ENCODE measurements at regions not wholly inside any gene's neighbourhood (a gene's known extent, or its start where the extent isn't known, plus 50 kb on each side); places are given as distances from the start of the nearest gene placed in this dataset.

DNA sequence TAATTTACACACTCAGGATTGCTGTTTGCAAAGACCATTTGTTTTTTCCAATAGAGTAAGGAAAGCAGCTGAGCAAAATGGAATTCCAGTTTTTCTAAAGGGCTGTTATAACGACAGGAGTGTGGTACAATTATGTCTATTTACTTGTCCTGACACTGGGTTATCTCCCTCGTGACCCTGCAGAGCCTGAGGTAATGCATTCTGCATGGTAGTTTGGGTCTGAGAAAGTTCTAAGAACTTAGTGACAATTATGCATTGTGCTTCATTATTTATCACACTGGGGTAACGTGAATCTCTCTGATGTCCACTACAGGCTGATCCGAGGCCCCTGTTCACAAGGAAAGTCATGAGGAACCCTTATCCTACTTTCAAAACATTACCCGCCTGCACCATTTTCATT is 50.7 kb upstream of the EDNRB start:
- Histone ChIP-seq H3K9me3 (peaks cover 10% of the 10 kb centered on the region), H3K36me3 (ENCODE audit: low read depth) (no peaks in the 10 kb centered on the region), H3K4me3 (no peak overlapping the region), H3K4me1 (ENCODE audit: low read depth) (no peaks in the 10 kb centered on the region)
- ATAC-seq (no peak), DNase-seq (no peak)
- intact Hi-C loops (cut with DNase I, micrococcal nuclease), result no loop called here
- TF ChIP-seq, protein P1, sequence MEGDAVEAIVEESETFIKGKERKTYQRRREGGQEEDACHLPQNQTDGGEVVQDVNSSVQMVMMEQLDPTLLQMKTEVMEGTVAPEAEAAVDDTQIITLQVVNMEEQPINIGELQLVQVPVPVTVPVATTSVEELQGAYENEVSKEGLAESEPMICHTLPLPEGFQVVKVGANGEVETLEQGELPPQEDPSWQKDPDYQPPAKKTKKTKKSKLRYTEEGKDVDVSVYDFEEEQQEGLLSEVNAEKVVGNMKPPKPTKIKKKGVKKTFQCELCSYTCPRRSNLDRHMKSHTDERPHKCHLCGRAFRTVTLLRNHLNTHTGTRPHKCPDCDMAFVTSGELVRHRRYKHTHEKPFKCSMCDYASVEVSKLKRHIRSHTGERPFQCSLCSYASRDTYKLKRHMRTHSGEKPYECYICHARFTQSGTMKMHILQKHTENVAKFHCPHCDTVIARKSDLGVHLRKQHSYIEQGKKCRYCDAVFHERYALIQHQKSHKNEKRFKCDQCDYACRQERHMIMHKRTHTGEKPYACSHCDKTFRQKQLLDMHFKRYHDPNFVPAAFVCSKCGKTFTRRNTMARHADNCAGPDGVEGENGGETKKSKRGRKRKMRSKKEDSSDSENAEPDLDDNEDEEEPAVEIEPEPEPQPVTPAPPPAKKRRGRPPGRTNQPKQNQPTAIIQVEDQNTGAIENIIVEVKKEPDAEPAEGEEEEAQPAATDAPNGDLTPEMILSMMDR (IDR thresholded peaks at IDR 0.05), result no peak

Measured in mucosa of descending colon (tissue), 3 donors.